Fibroblast of villous mesenchyme (primary cell): ENCODE measurements at regions not wholly inside any gene's neighbourhood (a gene's known extent, or its start where the extent isn't known, plus 50 kb on each side); places are given as distances from the start of the nearest gene placed in this dataset.
"Not testable (repeated sequence)": the region's sequence is repeated elsewhere in the genome, so short reads cannot be mapped to it uniquely, and the experiment has no call there.

Source experiments
- DNase-seq: peaks from one replicate; pipeline ENCODE4 v3.0.0-alpha.2; 2010; ENCODE audit warnings: low read depth
- H3K4me3 ChIP-seq: 2 replicates; pipeline ENCODE4 v1.5.1; 2011; ENCODE audit warnings: low read depth, mild to moderate bottlenecking, low read length
- TF ChIP-seq, protein P1 (sequence below): IDR thresholded peaks from 2 replicates; pipeline ENCODE4 v1.5.1; 2012; ENCODE audit warnings: low read depth, mild to moderate bottlenecking, low read length; ENCODE audit not compliant: insufficient read depth

GRCh38 chr5:87582149-87582548 is 169.4 kb upstream of the CCNH start:
- TF ChIP-seq, protein P1, sequence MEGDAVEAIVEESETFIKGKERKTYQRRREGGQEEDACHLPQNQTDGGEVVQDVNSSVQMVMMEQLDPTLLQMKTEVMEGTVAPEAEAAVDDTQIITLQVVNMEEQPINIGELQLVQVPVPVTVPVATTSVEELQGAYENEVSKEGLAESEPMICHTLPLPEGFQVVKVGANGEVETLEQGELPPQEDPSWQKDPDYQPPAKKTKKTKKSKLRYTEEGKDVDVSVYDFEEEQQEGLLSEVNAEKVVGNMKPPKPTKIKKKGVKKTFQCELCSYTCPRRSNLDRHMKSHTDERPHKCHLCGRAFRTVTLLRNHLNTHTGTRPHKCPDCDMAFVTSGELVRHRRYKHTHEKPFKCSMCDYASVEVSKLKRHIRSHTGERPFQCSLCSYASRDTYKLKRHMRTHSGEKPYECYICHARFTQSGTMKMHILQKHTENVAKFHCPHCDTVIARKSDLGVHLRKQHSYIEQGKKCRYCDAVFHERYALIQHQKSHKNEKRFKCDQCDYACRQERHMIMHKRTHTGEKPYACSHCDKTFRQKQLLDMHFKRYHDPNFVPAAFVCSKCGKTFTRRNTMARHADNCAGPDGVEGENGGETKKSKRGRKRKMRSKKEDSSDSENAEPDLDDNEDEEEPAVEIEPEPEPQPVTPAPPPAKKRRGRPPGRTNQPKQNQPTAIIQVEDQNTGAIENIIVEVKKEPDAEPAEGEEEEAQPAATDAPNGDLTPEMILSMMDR, result no peak
- no peak overlapping the region for H3K4me3 ChIP-seq

DNA sequence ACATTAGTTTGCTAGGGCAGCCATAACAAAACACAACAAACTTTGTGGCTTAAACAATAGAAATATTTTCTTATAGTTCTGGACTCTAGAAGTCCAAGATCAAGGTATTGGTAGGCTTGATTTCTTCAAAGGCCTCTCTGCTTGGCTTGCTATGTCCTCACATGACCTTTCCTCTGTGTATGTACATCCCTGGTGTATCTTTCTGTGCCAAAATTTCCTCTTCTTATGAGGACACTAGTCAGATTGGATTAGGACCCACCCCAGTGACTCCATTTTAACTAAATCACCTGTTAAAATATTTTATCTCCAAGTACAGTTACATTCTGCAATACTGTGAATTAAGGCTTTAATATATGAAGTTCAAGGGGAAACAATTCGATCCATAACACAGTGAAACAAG is 168.9 kb upstream of the CCNH start:
- TF ChIP-seq, protein P1, result no peak
- no peak overlapping the region for H3K4me3 ChIP-seq
- DNase-seq, result no peak

More at GRCh38 chr5:87582149-87582548, 169.4 kb upstream of the CCNH start:
- DNase-seq, result no peak

DNA sequence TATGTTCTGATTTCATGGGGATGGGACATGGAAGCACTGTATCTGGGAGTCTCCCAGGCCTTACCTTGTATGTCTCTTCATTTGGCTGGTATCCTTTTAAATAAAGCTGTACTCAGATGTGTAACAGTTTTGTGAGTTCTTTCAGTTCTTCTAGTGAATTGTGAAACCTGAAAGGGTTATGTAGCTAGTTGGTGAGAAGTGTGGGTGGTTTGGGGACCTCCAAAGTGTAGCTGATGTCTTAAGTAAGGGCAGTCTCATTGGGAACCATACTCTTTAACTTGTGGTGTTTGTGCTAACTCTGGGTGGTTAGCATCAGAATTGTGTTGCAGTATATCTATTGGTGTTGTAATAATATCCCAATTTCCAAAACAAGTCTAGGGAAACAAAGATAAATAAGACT is 166.9 kb upstream of the CCNH start:
- TF ChIP-seq, protein P1, result no peak
- no peak for DNase-seq
- H3K4me3 ChIP-seq, result no peak overlapping the region

- no peak for DNase-seq
- no peak overlapping the region for H3K4me3 ChIP-seq
- TF ChIP-seq, protein P1, result no peak
Measured at GRCh38 chr5:87576867-87577266, 164.1 kb upstream of the CCNH start.

DNA sequence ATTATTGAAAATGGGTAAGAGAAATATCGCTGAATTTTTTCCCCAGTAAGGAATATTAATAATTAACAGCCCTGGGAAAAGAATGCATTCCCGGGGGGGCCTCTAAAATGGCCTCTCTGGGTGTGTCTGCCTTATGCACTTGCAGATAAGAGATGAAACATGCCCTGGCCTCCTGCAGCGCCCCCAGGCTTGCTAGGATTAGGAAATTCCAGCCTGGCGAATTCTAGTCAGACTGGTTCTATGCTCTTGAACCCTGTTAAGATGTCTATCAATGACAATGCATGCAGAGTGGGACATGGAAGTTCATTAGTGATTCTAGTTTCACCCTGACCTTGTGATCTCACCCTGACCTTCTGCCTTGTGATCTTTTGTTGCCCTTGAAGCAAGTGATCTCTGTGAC is 163.6 kb upstream of the CCNH start:
- not testable (repeated sequence) for DNase-seq, H3K4me3 ChIP-seq

GRCh38 chr5:87574106-87574505 is 161.4 kb upstream of the CCNH start:
- H3K4me3 ChIP-seq, result no peak overlapping the region
- DNase-seq, result no peak
- TF ChIP-seq, protein P1, result no peak

DNA sequence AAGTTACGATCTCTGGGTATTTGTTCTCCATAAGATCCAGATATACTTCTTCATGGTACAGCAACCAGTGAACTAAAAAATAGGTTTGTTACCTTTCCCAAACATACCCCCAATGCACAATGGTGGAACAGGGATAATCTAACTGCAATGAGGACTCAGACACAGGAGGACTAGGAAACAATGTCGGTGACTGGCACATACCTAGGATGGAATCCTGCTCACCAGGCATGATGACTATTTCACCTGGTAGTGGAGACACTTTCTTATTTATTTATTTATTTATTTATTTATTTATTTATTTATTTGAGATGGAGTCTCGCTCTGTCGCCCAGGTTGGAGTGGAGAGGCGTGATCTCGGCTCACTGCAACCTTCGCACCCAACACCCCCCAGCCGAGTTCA is 159.9 kb upstream of the CCNH start:
- TF ChIP-seq, protein P1, result no peak
- DNase-seq, result no peak

More for the DNA sequence above, 159.9 kb upstream of the CCNH start:
- H3K4me3 ChIP-seq, result no peak overlapping the region
